ENCODE measurements at regions not wholly inside any gene's neighbourhood (a gene's known extent, or its start where the extent isn't known, plus 50 kb on each side); places are given as distances from the start of the nearest gene placed in this dataset.

DNA sequence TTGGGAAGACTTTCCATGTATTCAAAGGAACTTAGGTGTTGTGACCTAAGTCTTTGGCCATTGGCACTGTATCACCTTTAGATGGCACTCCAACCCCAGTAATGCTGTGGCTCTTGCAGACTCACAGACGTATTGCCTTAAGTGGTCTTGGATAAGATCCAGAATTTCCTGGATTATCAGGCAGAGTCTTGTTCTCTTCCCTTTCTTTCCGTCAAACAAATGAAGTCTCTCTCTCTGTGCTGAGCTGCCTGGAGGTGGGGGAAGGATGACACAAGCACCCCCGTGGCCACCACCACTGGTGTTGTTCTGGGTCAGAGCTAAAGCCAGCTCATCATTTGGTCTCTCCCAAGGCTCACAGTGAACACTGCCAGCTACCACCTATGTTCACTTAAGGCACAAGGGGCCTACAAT lies 789.9 kb upstream of the KIF2B start:
- FAIRE-seq (no peak), DNase-seq (ENCODE audit: low read depth) (peak; percentile 5)
- Histone ChIP-seq H3K9me3 (ENCODE audit: insufficient read depth, low read depth, low read length) (no peaks in the 10 kb centered on the region), H2AFZ (ENCODE audit: low read depth, low read length) (no peak overlapping the region), H3K4me2 (ENCODE audit: low read length) (no peak overlapping the region), H3K4me3 (ENCODE audit: insufficient read depth, low read depth, low read length) (no peak overlapping the region), H3K4me1 (ENCODE audit: insufficient read depth, low read length) (no peaks in the 10 kb centered on the region), H3K27me3 (ENCODE audit: insufficient read depth, low read length) (no peaks in the 10 kb centered on the region), H3K79me2 (ENCODE audit: insufficient read depth, low read length) (no peaks in the 10 kb centered on the region), H3K9ac (ENCODE audit: low read length) (no peak overlapping the region), H3K36me3 (ENCODE audit: insufficient read depth, low read length) (no peaks in the 10 kb centered on the region), H4K20me1 (ENCODE audit: insufficient read depth, low read length) (no peaks in the 10 kb centered on the region), H3K27ac (ENCODE audit: low read depth, low read length) (no peak overlapping the region)
- no peaks in the 10 kb centered on the region for H3K27me3 Mint-ChIP-seq (ENCODE audit: low read depth, unreplicated experiment)
- no peaks in the 10 kb centered on the region for H3K9me3 Mint-ChIP-seq (ENCODE audit: unreplicated experiment)
- no peak overlapping the region for H3K27ac Mint-ChIP-seq (ENCODE audit: unreplicated experiment)
- TF ChIP-seq, protein P1, sequence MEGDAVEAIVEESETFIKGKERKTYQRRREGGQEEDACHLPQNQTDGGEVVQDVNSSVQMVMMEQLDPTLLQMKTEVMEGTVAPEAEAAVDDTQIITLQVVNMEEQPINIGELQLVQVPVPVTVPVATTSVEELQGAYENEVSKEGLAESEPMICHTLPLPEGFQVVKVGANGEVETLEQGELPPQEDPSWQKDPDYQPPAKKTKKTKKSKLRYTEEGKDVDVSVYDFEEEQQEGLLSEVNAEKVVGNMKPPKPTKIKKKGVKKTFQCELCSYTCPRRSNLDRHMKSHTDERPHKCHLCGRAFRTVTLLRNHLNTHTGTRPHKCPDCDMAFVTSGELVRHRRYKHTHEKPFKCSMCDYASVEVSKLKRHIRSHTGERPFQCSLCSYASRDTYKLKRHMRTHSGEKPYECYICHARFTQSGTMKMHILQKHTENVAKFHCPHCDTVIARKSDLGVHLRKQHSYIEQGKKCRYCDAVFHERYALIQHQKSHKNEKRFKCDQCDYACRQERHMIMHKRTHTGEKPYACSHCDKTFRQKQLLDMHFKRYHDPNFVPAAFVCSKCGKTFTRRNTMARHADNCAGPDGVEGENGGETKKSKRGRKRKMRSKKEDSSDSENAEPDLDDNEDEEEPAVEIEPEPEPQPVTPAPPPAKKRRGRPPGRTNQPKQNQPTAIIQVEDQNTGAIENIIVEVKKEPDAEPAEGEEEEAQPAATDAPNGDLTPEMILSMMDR (IDR thresholded peaks at IDR 0.05; ENCODE audit: insufficient read depth, low read depth, low read length) = peak; percentile 36
- TF ChIP-seq EZH2 (IDR thresholded peaks at IDR 0.05; ENCODE audit: insufficient read depth, low read length) = no peak
- no peak overlapping the region for H3K4me3 Mint-ChIP-seq (ENCODE audit: unreplicated experiment)
- no peaks in the 10 kb centered on the region for H3K36me3 Mint-ChIP-seq (ENCODE audit: low read depth, unreplicated experiment)
- H3K4me1 Mint-ChIP-seq (ENCODE audit: low read depth, unreplicated experiment) = no peaks in the 10 kb centered on the region

DNA sequence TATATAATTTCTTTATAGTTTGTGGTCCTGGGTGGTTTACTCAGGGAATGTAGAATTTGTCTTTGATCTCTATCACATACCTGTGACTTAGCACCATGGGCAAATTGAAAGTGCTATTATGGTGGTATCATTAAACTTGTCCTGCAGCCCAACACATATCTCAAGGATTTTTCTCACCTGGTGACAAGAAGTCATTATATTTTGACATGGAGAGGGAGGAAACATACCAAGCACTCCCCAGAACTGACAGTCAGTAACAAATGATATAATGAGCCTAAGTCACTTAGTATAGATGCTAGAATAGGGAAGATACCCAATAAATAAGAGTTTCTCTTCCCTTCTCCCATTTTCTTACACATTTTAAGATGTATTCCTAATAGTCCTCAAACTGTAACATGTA lies 805.5 kb upstream of the KIF2B start:
- Mint-ChIP-seq H3K27ac (ENCODE audit: unreplicated experiment) (no peak overlapping the region), H3K36me3 (ENCODE audit: low read depth, unreplicated experiment) (no peaks in the 10 kb centered on the region), H3K4me3 (ENCODE audit: unreplicated experiment) (no peak overlapping the region), H3K4me1 (ENCODE audit: low read depth, unreplicated experiment) (no peaks in the 10 kb centered on the region), H3K9me3 (ENCODE audit: unreplicated experiment) (no peaks in the 10 kb centered on the region), H3K27me3 (ENCODE audit: low read depth, unreplicated experiment) (no peaks in the 10 kb centered on the region)
- TF ChIP-seq EZH2 (IDR thresholded peaks at IDR 0.05; ENCODE audit: insufficient read depth, low read length) = no peak
- TF ChIP-seq, protein P1 (IDR thresholded peaks at IDR 0.05; ENCODE audit: insufficient read depth, low read depth, low read length) = no peak
- H3K4me2 ChIP-seq (ENCODE audit: low read length) = no peak overlapping the region
- H3K27ac ChIP-seq (ENCODE audit: low read depth, low read length) = no peak overlapping the region
- H3K27me3 ChIP-seq (ENCODE audit: insufficient read depth, low read length) = no peaks in the 10 kb centered on the region
- H3K9ac ChIP-seq (ENCODE audit: low read length) = no peak overlapping the region
- no peaks in the 10 kb centered on the region for H3K36me3 ChIP-seq (ENCODE audit: insufficient read depth, low read length)
- no peak for FAIRE-seq
- no peak for DNase-seq (ENCODE audit: low read depth)
- no peaks in the 10 kb centered on the region for H3K79me2 ChIP-seq (ENCODE audit: insufficient read depth, low read length)
- H3K4me3 ChIP-seq (ENCODE audit: insufficient read depth, low read depth, low read length) = no peak overlapping the region
- H2AFZ ChIP-seq (ENCODE audit: low read depth, low read length) = no peak overlapping the region
- no peaks in the 10 kb centered on the region for H3K4me1 ChIP-seq (ENCODE audit: insufficient read depth, low read length)
- H3K9me3 ChIP-seq (ENCODE audit: insufficient read depth, low read depth, low read length) = peaks cover 2% of the 10 kb centered on the region
- no peaks in the 10 kb centered on the region for H4K20me1 ChIP-seq (ENCODE audit: insufficient read depth, low read length)

DNA sequence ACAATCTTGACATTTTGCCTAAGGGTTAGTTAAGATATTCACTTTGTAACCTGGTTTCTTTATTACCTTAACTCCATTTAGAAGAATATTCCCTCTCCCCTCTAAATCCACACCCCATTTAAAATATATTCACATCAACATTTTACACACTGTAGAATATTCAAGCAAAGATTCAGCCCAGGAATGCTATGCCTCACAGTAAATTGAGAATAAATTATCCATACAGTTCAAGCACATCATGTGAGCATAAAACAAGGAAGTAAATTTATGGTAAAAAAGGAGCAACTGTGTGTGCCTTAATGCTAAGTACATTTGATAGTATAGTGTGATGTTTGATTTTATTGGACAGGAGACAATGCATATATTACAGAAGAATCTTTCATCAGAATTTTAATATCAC lies 806.6 kb upstream of the KIF2B start:
- Histone ChIP-seq H3K27me3 (ENCODE audit: insufficient read depth, low read length) (no peaks in the 10 kb centered on the region), H4K20me1 (ENCODE audit: insufficient read depth, low read length) (no peaks in the 10 kb centered on the region), H3K27ac (ENCODE audit: low read depth, low read length) (no peak overlapping the region), H3K79me2 (ENCODE audit: insufficient read depth, low read length) (no peaks in the 10 kb centered on the region), H3K4me1 (ENCODE audit: insufficient read depth, low read length) (no peaks in the 10 kb centered on the region), H3K36me3 (ENCODE audit: insufficient read depth, low read length) (no peaks in the 10 kb centered on the region), H3K9me3 (ENCODE audit: insufficient read depth, low read depth, low read length) (peaks cover 2% of the 10 kb centered on the region), H2AFZ (ENCODE audit: low read depth, low read length) (no peak overlapping the region), H3K9ac (ENCODE audit: low read length) (no peak overlapping the region), H3K4me2 (ENCODE audit: low read length) (no peak overlapping the region), H3K4me3 (ENCODE audit: insufficient read depth, low read depth, low read length) (no peak overlapping the region)
- DNase-seq (ENCODE audit: low read depth) (no peak), FAIRE-seq (no peak)
- no peaks in the 10 kb centered on the region for H3K36me3 Mint-ChIP-seq (ENCODE audit: low read depth, unreplicated experiment)
- no peak for TF ChIP-seq EZH2 (IDR thresholded peaks at IDR 0.05; ENCODE audit: insufficient read depth, low read length)
- TF ChIP-seq, protein P1 (IDR thresholded peaks at IDR 0.05; ENCODE audit: insufficient read depth, low read depth, low read length) = no peak
- H3K4me1 Mint-ChIP-seq (ENCODE audit: low read depth, unreplicated experiment) = no peaks in the 10 kb centered on the region
- H3K4me3 Mint-ChIP-seq (ENCODE audit: unreplicated experiment) = no peak overlapping the region
- H3K9me3 Mint-ChIP-seq (ENCODE audit: unreplicated experiment) = no peaks in the 10 kb centered on the region
- H3K27ac Mint-ChIP-seq (ENCODE audit: unreplicated experiment) = no peak overlapping the region
- H3K27me3 Mint-ChIP-seq (ENCODE audit: low read depth, unreplicated experiment) = no peaks in the 10 kb centered on the region

Data from astrocyte (in vitro differentiated cells and primary cell).